ENCODE measurements at regions not wholly inside any gene's neighbourhood (a gene's known extent, or its start where the extent isn't known, plus 50 kb on each side); places are given as distances from the start of the nearest gene placed in this dataset.

DNA sequence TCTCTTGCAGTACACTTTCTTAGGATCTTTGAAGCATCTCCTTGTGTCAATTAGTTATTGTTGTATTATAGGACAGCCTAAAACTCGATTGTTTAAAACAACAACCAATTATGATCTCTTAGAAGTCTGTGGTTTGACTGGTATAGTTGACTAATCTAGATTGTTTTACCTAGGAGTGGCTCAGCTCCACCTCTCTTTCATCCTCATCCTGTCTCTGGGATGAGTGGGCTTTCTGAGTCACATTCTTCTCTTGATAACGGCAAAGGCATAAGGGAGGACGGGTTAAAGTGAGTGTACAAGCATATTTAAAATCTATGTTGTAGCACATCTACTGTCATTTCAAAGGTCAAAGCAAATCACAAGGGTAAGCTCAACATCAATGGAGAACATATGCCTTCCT lies 102.3 kb upstream of the GULP1 start:
- no peak overlapping the region for H3K27ac ChIP-seq (ENCODE audit: low read depth in 1 of 2, low read length in 2 of 2)
- intact Hi-C loops (cut with micrococcal nuclease): no loop called here
- WGBS (ENCODE audit: insufficient coverage): no CpG with 5 or more reads among the region's 3 CpGs

DNA sequence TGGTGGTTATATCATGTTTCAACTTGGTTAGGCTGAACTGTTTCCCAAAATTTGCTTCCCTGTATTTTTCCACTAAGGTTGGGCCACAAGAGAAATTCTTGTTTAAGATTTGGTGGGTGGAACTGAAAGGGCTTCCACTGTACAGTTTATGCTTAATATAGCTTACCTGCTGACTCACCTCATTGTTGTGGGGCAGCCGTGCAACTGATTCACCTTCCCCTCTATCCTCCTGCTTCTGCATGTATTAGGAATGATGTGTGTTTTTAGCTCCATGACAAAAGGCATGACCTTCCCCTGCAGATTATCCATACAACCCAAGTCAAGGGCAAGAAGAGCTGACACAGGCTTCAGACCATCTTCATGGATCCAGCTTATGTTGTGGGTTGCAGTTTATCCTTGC lies 98.4 kb upstream of the GULP1 start:
- intact Hi-C loops (cut with micrococcal nuclease): no loop called here
- Mint-ChIP-seq H3K9me3 (peaks cover 0 to 6% (median 0%) of the 10 kb centered on the region in 7 donors), H3K27ac (no peak overlapping the region), H3K27me3 (ENCODE audit: low read depth in 3 of 3) (no peaks in the 10 kb centered on the region), H3K36me3 (no peaks in the 10 kb centered on the region), H3K4me3 (no peak overlapping the region), H3K4me1 (no peaks in the 10 kb centered on the region)
- Histone ChIP-seq H3K79me2 (ENCODE audit: insufficient read depth, low read length) (no peaks in the 10 kb centered on the region), H4K20me1 (ENCODE audit: insufficient read depth, low read length) (no peaks in the 10 kb centered on the region), H3K27me3 (ENCODE audit: control insufficient read depth in 2 of 2, insufficient read depth in 2 of 2, low read length in 2 of 2) (no peaks in the 10 kb centered on the region), H3K4me3 (replicated peaks in 1 of 3; ENCODE audit: low read depth in 2 of 3, low read length in 3 of 3) (no peak overlapping the region), H2AFZ (ENCODE audit: insufficient read depth, low read depth, low read length, poor library complexity, severe bottlenecking) (no peak overlapping the region), H3K4me2 (replicated peaks; ENCODE audit: extremely low read depth, low read length, poor library complexity, severe bottlenecking) (no peak overlapping the region), H3K9ac (ENCODE audit: insufficient read depth, low read length, poor library complexity, severe bottlenecking) (no peak overlapping the region), H3K9me3 (replicated peaks in 1 of 2; ENCODE audit: control insufficient read depth in 1 of 2, insufficient read depth in 1 of 2, low read length in 2 of 2) (peaks cover 0 to 4% of the 10 kb centered on the region in 2 donors), H3K4me1 (ENCODE audit: control insufficient read depth in 1 of 2, insufficient read depth in 2 of 2, low read length in 2 of 2) (no peaks in the 10 kb centered on the region), H3K36me3 (replicated peaks in 1 of 2; ENCODE audit: control insufficient read depth in 1 of 2, insufficient read depth in 2 of 2, low read length in 2 of 2) (no peaks in the 10 kb centered on the region), H3K27ac (ENCODE audit: low read depth in 1 of 2, low read length in 2 of 2) (no peak overlapping the region)
- TF ChIP-seq, protein P1, sequence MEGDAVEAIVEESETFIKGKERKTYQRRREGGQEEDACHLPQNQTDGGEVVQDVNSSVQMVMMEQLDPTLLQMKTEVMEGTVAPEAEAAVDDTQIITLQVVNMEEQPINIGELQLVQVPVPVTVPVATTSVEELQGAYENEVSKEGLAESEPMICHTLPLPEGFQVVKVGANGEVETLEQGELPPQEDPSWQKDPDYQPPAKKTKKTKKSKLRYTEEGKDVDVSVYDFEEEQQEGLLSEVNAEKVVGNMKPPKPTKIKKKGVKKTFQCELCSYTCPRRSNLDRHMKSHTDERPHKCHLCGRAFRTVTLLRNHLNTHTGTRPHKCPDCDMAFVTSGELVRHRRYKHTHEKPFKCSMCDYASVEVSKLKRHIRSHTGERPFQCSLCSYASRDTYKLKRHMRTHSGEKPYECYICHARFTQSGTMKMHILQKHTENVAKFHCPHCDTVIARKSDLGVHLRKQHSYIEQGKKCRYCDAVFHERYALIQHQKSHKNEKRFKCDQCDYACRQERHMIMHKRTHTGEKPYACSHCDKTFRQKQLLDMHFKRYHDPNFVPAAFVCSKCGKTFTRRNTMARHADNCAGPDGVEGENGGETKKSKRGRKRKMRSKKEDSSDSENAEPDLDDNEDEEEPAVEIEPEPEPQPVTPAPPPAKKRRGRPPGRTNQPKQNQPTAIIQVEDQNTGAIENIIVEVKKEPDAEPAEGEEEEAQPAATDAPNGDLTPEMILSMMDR (IDR thresholded peaks at IDR 0.05): no peak
- no peak for DNase-seq
- no CpG with 5 or more reads among the region's 1 CpG for WGBS (ENCODE audit: insufficient coverage)

More for the DNA sequence above, 102.3 kb upstream of the GULP1 start:
- Histone ChIP-seq H3K9me3 (replicated peaks in 1 of 2; ENCODE audit: control insufficient read depth in 1 of 2, insufficient read depth in 1 of 2, low read length in 2 of 2) (peaks cover 0 to 5% of the 10 kb centered on the region in 2 donors), H3K36me3 (replicated peaks in 1 of 2; ENCODE audit: control insufficient read depth in 1 of 2, insufficient read depth in 2 of 2, low read length in 2 of 2) (no peaks in the 10 kb centered on the region), H3K27me3 (ENCODE audit: control insufficient read depth in 2 of 2, insufficient read depth in 2 of 2, low read length in 2 of 2) (no peaks in the 10 kb centered on the region), H2AFZ (ENCODE audit: insufficient read depth, low read depth, low read length, poor library complexity, severe bottlenecking) (no peak overlapping the region), H3K9ac (ENCODE audit: insufficient read depth, low read length, poor library complexity, severe bottlenecking) (no peak overlapping the region), H4K20me1 (ENCODE audit: insufficient read depth, low read length) (no peaks in the 10 kb centered on the region), H3K4me1 (ENCODE audit: control insufficient read depth in 1 of 2, insufficient read depth in 2 of 2, low read length in 2 of 2) (no peaks in the 10 kb centered on the region), H3K4me2 (replicated peaks; ENCODE audit: extremely low read depth, low read length, poor library complexity, severe bottlenecking) (no peak overlapping the region), H3K4me3 (replicated peaks in 1 of 3; ENCODE audit: low read depth in 2 of 3, low read length in 3 of 3) (no peak overlapping the region), H3K79me2 (ENCODE audit: insufficient read depth, low read length) (no peaks in the 10 kb centered on the region)
- Mint-ChIP-seq H3K27me3 (ENCODE audit: low read depth in 3 of 3) (no peaks in the 10 kb centered on the region), H3K4me1 (no peaks in the 10 kb centered on the region), H3K27ac (no peak overlapping the region), H3K9me3 (peaks cover 0 to 10% (median 2%) of the 10 kb centered on the region in 7 donors), H3K4me3 (no peak overlapping the region), H3K36me3 (no peaks in the 10 kb centered on the region)
- TF ChIP-seq, protein P1 (IDR thresholded peaks at IDR 0.05): no peak
- no peak for DNase-seq

All from CD14-positive monocyte (primary cell).